Testis (tissue), 2 donors: ENCODE measurements at regions not wholly inside any gene's neighbourhood (a gene's known extent, or its start where the extent isn't known, plus 50 kb on each side); places are given as distances from the start of the nearest gene placed in this dataset.

Source experiments
- DNase-seq: peaks from one replicate; pipeline ENCODE4 v3.0.0-alpha.2; 2019
- H3K27ac ChIP-seq, 2 donors: fragments of 200-600 bp; sonication (generic); one replicate each; pipeline ENCODE4 v1.5.1; 2019
- H3K27me3 ChIP-seq: fragments of 200-600 bp; sonication (generic); one replicate; pipeline ENCODE4 v1.5.1; 2019
- H3K36me3 ChIP-seq: fragments of 200-600 bp; sonication (generic); one replicate; pipeline ENCODE4 v1.5.1; 2017; ENCODE audit warnings: low read depth; ENCODE audit errors: missing control alignments
- H3K4me1 ChIP-seq: fragments of 200-600 bp; sonication (generic); one replicate; pipeline ENCODE4 v1.5.1; 2019
- H3K4me3 ChIP-seq, 2 donors: fragments of 200-600 bp; sonication (generic); one replicate each; pipeline ENCODE4 v1.5.1; 2017 to 2019
- H3K9me3 ChIP-seq: fragments of 200-600 bp; sonication (generic); one replicate; pipeline ENCODE4 v1.5.1; 2017
- POLR2A ChIP-seq: fragments of 450-650 bp; IDR thresholded peaks from one replicate; pipeline ENCODE4 v1.6.1; 2017; ENCODE audit warnings: antibody characterized with exemption, mild to moderate bottlenecking, moderate library complexity
- WGBS, 2 donors: methylation state at CpG; one replicate each; pipeline ENCODE4 v1.1.5; 2018; 5-methylcytosine and 5-hydroxymethylcytosine counted together
- intact Hi-C: fragments of 100-400 bp; cut with DNase I; formaldehyde crosslinking; loops from one replicate; pipeline ENCODE4 v1.15.1; 2023; ENCODE audit warnings: low total_unique reads
- TF ChIP-seq, protein P1 (sequence below), 3 experiments: fragments of 450-650 bp in 2 of 3; fragments of 200-600 bp in 1 of 3; sonication (generic) in 1 of 3; IDR thresholded peaks; one replicate each; pipeline ENCODE4 v1.5.1; 2016 to 2019; ENCODE audit warnings: antibody characterized with exemption in 3 of 3, mild to moderate bottlenecking in 2 of 3, moderate library complexity in 1 of 3

DNA sequence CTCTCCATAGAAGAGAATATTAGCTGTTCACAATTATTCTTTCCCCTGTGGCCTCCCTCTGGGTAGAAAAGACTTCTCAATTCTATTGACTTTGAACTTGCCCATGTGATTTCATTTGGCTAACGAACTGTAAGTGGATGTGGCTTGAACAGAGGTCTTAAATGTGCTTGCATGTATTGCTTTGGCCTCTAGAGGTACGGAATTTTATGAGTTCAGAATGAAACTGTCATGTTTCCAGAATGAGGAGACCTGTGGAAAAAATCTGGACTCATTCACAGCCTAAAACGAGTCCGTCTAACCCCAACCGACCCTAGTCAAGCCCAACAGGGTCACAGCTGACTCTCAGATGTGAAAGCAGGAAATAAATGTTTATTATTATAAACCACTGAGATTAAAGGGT, 596.7 kb upstream of the UBE2E2 start:
- no peak for DNase-seq
- H3K27me3 ChIP-seq: no peaks in the 10 kb centered on the region
- H3K4me3 ChIP-seq: no peak overlapping the region
- TF ChIP-seq, protein P1, sequence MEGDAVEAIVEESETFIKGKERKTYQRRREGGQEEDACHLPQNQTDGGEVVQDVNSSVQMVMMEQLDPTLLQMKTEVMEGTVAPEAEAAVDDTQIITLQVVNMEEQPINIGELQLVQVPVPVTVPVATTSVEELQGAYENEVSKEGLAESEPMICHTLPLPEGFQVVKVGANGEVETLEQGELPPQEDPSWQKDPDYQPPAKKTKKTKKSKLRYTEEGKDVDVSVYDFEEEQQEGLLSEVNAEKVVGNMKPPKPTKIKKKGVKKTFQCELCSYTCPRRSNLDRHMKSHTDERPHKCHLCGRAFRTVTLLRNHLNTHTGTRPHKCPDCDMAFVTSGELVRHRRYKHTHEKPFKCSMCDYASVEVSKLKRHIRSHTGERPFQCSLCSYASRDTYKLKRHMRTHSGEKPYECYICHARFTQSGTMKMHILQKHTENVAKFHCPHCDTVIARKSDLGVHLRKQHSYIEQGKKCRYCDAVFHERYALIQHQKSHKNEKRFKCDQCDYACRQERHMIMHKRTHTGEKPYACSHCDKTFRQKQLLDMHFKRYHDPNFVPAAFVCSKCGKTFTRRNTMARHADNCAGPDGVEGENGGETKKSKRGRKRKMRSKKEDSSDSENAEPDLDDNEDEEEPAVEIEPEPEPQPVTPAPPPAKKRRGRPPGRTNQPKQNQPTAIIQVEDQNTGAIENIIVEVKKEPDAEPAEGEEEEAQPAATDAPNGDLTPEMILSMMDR (IDR thresholded peaks at IDR 0.05): no peak
- no peak for TF ChIP-seq POLR2A
- H3K4me1 ChIP-seq: no peaks in the 10 kb centered on the region
- 42 to 55% methylated on average over 5 of the region's 5 CpGs for WGBS, 2 donors
- intact Hi-C loops: no loop called here
- H3K27ac ChIP-seq: no peak overlapping the region
- H3K36me3 ChIP-seq: no peaks in the 10 kb centered on the region
- H3K9me3 ChIP-seq: no peaks in the 10 kb centered on the region

DNA sequence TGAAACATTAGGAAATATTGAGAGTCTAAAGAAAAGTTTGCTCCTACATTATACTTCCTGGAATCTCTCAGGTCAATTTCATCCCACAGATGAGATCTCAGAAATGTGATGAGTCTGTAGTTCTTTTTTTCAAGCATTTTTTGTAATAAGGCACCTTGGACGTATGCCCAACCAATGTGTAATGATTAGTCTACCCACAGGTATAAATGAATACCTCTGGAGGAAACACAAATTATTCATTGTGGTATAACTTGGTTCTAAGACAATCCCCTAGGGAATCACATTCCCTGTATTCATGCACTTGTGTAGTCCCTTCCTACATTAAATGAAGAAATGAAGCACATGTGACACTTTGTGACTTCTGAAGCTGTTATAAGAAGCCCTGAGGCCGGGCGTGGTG, 596.2 kb upstream of the UBE2E2 start:
- 79 to 83% methylated on average over 3 of the region's 3 CpGs for WGBS, 2 donors
- no peak overlapping the region for H3K27ac ChIP-seq
- DNase-seq: no peak
- H3K4me3 ChIP-seq: no peak overlapping the region
- no peaks in the 10 kb centered on the region for H3K4me1 ChIP-seq
- H3K36me3 ChIP-seq: no peaks in the 10 kb centered on the region
- no peaks in the 10 kb centered on the region for H3K27me3 ChIP-seq
- no peaks in the 10 kb centered on the region for H3K9me3 ChIP-seq
- no peak for TF ChIP-seq POLR2A
- TF ChIP-seq, protein P1 (IDR thresholded peaks at IDR 0.05): no peak
- intact Hi-C loops: no loop called here

- intact Hi-C loops: no loop called here
- 93 to 97% methylated on average over 4 of the region's 4 CpGs for WGBS, 2 donors
- Histone ChIP-seq H3K9me3 (no peaks in the 10 kb centered on the region), H3K27ac (no peak overlapping the region), H3K36me3 (no peaks in the 10 kb centered on the region), H3K4me1 (no peaks in the 10 kb centered on the region), H3K4me3 (no peak overlapping the region), H3K27me3 (no peaks in the 10 kb centered on the region)
- DNase-seq: no peak
- no peak for TF ChIP-seq POLR2A
- TF ChIP-seq, protein P1 (IDR thresholded peaks at IDR 0.05): no peak
Measured at GRCh38 chr3:22608093-22608492, 595.0 kb upstream of the UBE2E2 start.

DNA sequence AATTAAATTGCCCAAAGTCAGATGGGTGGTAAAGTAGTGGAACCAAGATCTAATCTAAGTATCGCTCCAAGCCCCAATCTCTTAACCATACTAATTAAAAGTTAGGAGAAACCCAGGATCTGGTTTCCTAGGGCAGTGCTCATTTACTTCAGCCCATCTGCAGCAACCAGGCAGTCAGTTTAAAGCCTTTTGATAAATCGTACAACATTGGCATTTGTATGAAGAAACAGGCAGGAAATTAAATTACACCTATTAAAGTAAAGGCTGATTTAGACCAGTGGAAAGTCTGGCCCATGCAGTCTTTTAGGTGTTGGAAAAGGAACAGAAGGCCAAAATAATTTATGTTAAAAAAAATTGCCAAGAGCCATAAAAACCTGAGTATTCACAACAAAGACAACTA, 594.4 kb upstream of the UBE2E2 start:
- 95 to 96% methylated on average over 2 of the region's 2 CpGs for WGBS, 2 donors
- TF ChIP-seq, protein P1 (IDR thresholded peaks at IDR 0.05): no peak
- TF ChIP-seq POLR2A: no peak

DNA sequence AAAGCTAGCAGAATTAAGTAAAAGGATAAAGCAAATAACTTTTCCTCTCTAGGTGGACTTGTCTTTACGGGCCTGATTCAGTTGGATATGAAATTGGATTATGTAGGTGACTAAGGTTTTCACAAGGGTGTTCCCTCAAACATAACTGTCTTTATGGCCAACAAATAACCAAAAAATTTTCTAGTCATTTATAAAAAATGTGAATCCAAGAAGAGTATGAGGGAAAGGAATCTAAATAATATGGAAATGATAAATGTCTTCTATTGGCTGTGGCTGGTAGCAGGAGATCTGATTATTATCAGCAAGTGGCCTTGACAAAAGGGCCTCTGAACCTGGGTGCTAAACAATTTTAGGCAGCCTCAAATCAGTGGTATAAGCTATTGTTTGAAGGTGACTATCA, 594.0 kb upstream of the UBE2E2 start:
- 89 to 91% methylated on average over 1 of the region's 1 CpG for WGBS, 2 donors
- intact Hi-C loops: no loop called here

More for the DNA sequence above, 594.4 kb upstream of the UBE2E2 start:
- Histone ChIP-seq H3K4me3 (no peak overlapping the region), H3K9me3 (no peaks in the 10 kb centered on the region), H3K27me3 (no peaks in the 10 kb centered on the region), H3K4me1 (no peaks in the 10 kb centered on the region), H3K27ac (no peak overlapping the region), H3K36me3 (no peaks in the 10 kb centered on the region)
- intact Hi-C loops: no loop called here
- no peak for DNase-seq

More for the DNA sequence above, 594.0 kb upstream of the UBE2E2 start:
- DNase-seq: no peak
- H3K27me3 ChIP-seq: no peaks in the 10 kb centered on the region
- no peaks in the 10 kb centered on the region for H3K36me3 ChIP-seq
- TF ChIP-seq POLR2A: no peak
- TF ChIP-seq, protein P1 (IDR thresholded peaks at IDR 0.05): no peak
- H3K4me3 ChIP-seq: no peak overlapping the region
- H3K4me1 ChIP-seq: no peaks in the 10 kb centered on the region
- H3K27ac ChIP-seq: no peak overlapping the region
- no peaks in the 10 kb centered on the region for H3K9me3 ChIP-seq
